HCT116 (cell line): ENCODE measurements at regions not wholly inside any gene's neighbourhood (a gene's known extent, or its start where the extent isn't known, plus 50 kb on each side); places are given as distances from the start of the nearest gene placed in this dataset.

ENCODE experiments used
- ATAC-seq: fragments of 200-7000 bp; cut with Tn5 transposase; 2 replicates; pipeline ENCODE4 v1.9.1; 2020; ENCODE audit warnings: mild to moderate bottlenecking, moderate library complexity
- BruUV-seq: library from RNA; stranded (reverse); fragments of 400-500 nt; replicated peaks from 2 replicates; lab custom pipeline; 2021; lab: Mats Ljungman, UMichigan
- CTCF ChIA-PET: fragments of 300-600 bp; sonication (Branson Sonifier 250); formaldehyde crosslinking; loops from one replicate; lab custom pipeline; 2021; ENCODE audit warnings: antibody characterized with exemption; lab: Charles Lee
- POLR2A ChIA-PET: fragments of 300-600, 350-600 bp; sonication (Branson Sonifier 250); formaldehyde crosslinking; loops from one replicate; lab custom pipeline; 2021; ENCODE audit warnings: antibody characterized with exemption; lab: Charles Lee
- RAD21 ChIA-PET, 2 experiments: fragments of 300-600 bp; sonication (Branson Sonifier 250); formaldehyde crosslinking; loops; one replicate each; lab custom pipeline; 2023; ENCODE audit warnings: low total read pairs in 2 of 2; ENCODE audit not compliant: uncharacterized antibody in 2 of 2, unreplicated experiment in 2 of 2, low non-redundant PET in 1 of 2; lab: Charles Lee
- DNase-seq: peaks from one replicate; pipeline ENCODE4 v3.0.0-alpha.2; 2010; ENCODE audit warnings: low read depth, low spot score
- H2AFZ ChIP-seq: fragments of 200-600 bp; shearing (Covaris generic), sonication (generic); 2 replicates; pipeline ENCODE4 v1.6.1; 2017; ENCODE audit warnings: low read depth, mixed run types, mixed read lengths, antibody characterized with exemption, low read length; ENCODE audit not compliant: poor library complexity, severe bottlenecking
- H3K27ac ChIP-seq: 2 replicates; pipeline ENCODE4 v1.5.1; 2012; ENCODE audit warnings: low read depth, low read length
- H3K27me3 ChIP-seq: fragments of 200-600 bp; sonication (generic); 2 replicates; pipeline ENCODE4 v1.6.1; 2016; ENCODE audit warnings: mixed run types, low read length, mixed read lengths; ENCODE audit not compliant: insufficient read depth
- H3K36me3 ChIP-seq, 2 experiments: fragments of 200-500 bp in 1 of 2; fragments of 200-600 bp in 1 of 2; sonication (Bioruptor generic) in 1 of 2; sonication (generic) in 1 of 2; 2 replicates each; pipeline versions ENCODE4 v1.5.1 to v1.6.1; 2014 to 2016; ENCODE audit warnings: low read length in 2 of 2, inconsistent platforms in 1 of 2, mixed read lengths in 1 of 2, mixed run types in 1 of 2; ENCODE audit not compliant: insufficient read depth in 2 of 2, control insufficient read depth in 1 of 2
- H3K4me1 ChIP-seq, 2 experiments: fragments of 200-600 bp in 1 of 2; sonication (generic) in 1 of 2; 2 replicates each; pipeline versions ENCODE4 v1.5.1 to v1.6.1; 2012 to 2017; ENCODE audit warnings: low read length in 2 of 2, inconsistent platforms in 1 of 2, mild to moderate bottlenecking in 1 of 2, mixed read lengths in 1 of 2, mixed run types in 1 of 2, moderate library complexity in 1 of 2; ENCODE audit not compliant: insufficient read depth in 2 of 2, control insufficient read depth in 1 of 2
- H3K4me2 ChIP-seq: fragments of 200-600 bp; sonication (generic); 2 replicates; pipeline ENCODE4 v1.6.1; 2017; ENCODE audit warnings: mixed run types, low read length, mixed read lengths
- H3K4me3 ChIP-seq, 2 experiments: fragments of 200-600 bp in 1 of 2; sonication (generic) in 1 of 2; replicated peaks in 1 of 2; 2 replicates each; pipeline ENCODE4 v1.5.1; 2011 to 2016; ENCODE audit warnings: low read length in 2 of 2, control low read depth in 1 of 2, low read depth in 1 of 2, mild to moderate bottlenecking in 1 of 2, mixed read lengths in 1 of 2, mixed run types in 1 of 2
- H3K79me2 ChIP-seq: fragments of 200-600 bp; sonication (generic); 2 replicates; pipeline ENCODE4 v1.6.1; 2017; ENCODE audit warnings: mild to moderate bottlenecking, mixed run types, low read length, moderate library complexity, mixed read lengths; ENCODE audit not compliant: insufficient read depth
- H3K9ac ChIP-seq: fragments of 200-600 bp; sonication (generic); 2 replicates; pipeline ENCODE4 v1.6.1; 2016; ENCODE audit warnings: low read length, mixed read lengths
- H3K9me2 ChIP-seq: fragments of 200-600 bp; sonication (generic), shearing (Covaris generic); 2 replicates; pipeline ENCODE4 v1.6.1; 2017; ENCODE audit warnings: mixed run types, mild to moderate bottlenecking, moderate library complexity; ENCODE audit not compliant: insufficient read depth
- H3K9me3 ChIP-seq, 2 experiments: fragments of 200-500 bp in 1 of 2; fragments of 200-600 bp in 1 of 2; sonication (Bioruptor generic) in 1 of 2; sonication (generic) in 1 of 2; 2 replicates each; pipeline ENCODE4 v1.6.1; 2014 to 2017; ENCODE audit warnings: low read length in 2 of 2, mixed read lengths in 2 of 2, inconsistent platforms in 1 of 2, low read depth in 1 of 2, mild to moderate bottlenecking in 1 of 2, mixed run types in 1 of 2, moderate library complexity in 1 of 2; ENCODE audit not compliant: control insufficient read depth in 1 of 2, insufficient read depth in 1 of 2
- H4K20me1 ChIP-seq: fragments of 200-600 bp; sonication (generic), shearing (Covaris generic); 2 replicates; pipeline ENCODE4 v1.6.1; 2017; ENCODE audit warnings: mixed run types, mild to moderate bottlenecking, moderate library complexity; ENCODE audit not compliant: insufficient read depth
- CBX3 ChIP-seq: IDR thresholded peaks from 2 replicates; pipeline ENCODE4 v1.6.1; 2012; ENCODE audit warnings: low read depth
- CEBPB ChIP-seq: IDR thresholded peaks from 2 replicates; pipeline ENCODE4 v1.6.1; 2012; ENCODE audit warnings: low read depth
- EZH2 ChIP-seq: fragments of 200-600 bp; sonication (generic); IDR thresholded peaks from 2 replicates; pipeline ENCODE4 v1.6.1; 2017; ENCODE audit warnings: antibody characterized with exemption, mixed run types
- EZH2phosphoT487 ChIP-seq: fragments of 200-600 bp; IDR thresholded peaks from 2 replicates; pipeline ENCODE4 v1.6.1; 2018; ENCODE audit warnings: antibody characterized with exemption, borderline replicate concordance
- POLR2AphosphoS5 ChIP-seq: IDR thresholded peaks from 2 replicates; pipeline ENCODE4 v1.6.1; 2011; ENCODE audit warnings: mild to moderate bottlenecking, low read depth, low read length, moderate library complexity
- RAD21 ChIP-seq: IDR thresholded peaks from 2 replicates; pipeline ENCODE4 v1.6.1; 2012; ENCODE audit warnings: low read depth, mild to moderate bottlenecking
- YY1 ChIP-seq: IDR thresholded peaks from 2 replicates; pipeline ENCODE4 v1.6.1; 2011; ENCODE audit warnings: low read length, low read depth, moderate library complexity, mild to moderate bottlenecking; ENCODE audit not compliant: insufficient replicate concordance; ENCODE audit errors: extremely low read depth
- ZFX ChIP-seq: fragments of 450-650 bp; IDR thresholded peaks from 2 replicates; pipeline ENCODE4 v1.6.1; 2017
- ZNF274 ChIP-seq: fragments of 200-500 bp; sonication (Bioruptor generic); IDR thresholded peaks from 2 replicates; pipeline ENCODE4 v1.6.1; 2014; ENCODE audit warnings: mild to moderate bottlenecking, low read depth, low read length, inconsistent platforms
- intact Hi-C: fragments of 100-400 bp; cut with micrococcal nuclease; formaldehyde crosslinking; loops from 2 replicates; pipeline ENCODE4 v1.10.0; 2022
- TF ChIP-seq, protein P1 (sequence below), 3 experiments: fragments of 200-600 bp in 1 of 3; sonication (generic) in 1 of 3; IDR thresholded peaks in 2 of 3; conservative IDR thresholded peaks in 1 of 3; 2 replicates each; pipeline ENCODE4 v1.5.1; 2012 to 2017; ENCODE audit warnings: low read depth in 2 of 3, low read length in 2 of 3, antibody characterized with exemption in 1 of 3, borderline replicate concordance in 1 of 3, control low read depth in 1 of 3, mild to moderate bottlenecking in 1 of 3, mixed read lengths in 1 of 3, mixed run types in 1 of 3, moderate library complexity in 1 of 3; ENCODE audit not compliant: insufficient read depth in 1 of 3
- TF ChIP-seq, protein P2 (sequence below): IDR thresholded peaks from 2 replicates; pipeline ENCODE4 v1.6.1; 2011; ENCODE audit warnings: mild to moderate bottlenecking, low read length, moderate library complexity; ENCODE audit not compliant: insufficient replicate concordance; ENCODE audit errors: extremely low read depth
- TF ChIP-seq, protein P3 (sequence below): IDR thresholded peaks from 2 replicates; pipeline ENCODE4 v1.6.1; 2012

DNA sequence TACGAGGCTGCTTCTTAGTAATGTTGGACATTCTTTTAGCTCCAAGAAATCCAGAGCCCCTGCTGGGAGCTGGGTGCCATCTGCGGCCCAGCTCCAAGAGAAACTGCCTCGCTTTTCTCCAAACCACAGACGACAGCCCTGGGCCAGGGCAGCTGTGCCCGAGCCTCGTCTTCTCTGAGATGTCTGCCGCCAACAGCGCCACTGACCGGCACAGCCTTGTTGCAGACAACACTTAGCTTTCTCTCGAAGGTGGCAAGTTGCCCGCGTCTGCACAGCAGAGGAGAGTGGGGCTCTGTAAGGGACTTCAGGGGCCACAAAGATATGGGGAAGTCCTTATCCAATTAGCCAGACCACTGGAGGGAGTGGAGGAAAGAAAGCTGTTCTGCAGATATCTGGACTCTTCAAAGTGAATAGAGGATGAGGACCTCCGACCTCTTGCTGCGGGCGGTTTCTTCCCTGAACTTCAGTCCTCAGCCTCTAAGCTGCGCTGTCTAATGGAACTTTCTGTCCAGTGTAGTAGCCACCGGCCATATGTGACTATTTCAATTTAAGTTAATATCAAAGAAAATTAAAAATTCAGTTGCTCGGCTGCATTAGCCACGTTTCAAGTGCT, 63.9 kb upstream of the DISP3 start:
- no TSS peak for BruUV-seq
- peak; percentile 16; the same call in 1 of the 2 replicates for TF ChIP-seq RAD21
- TF ChIP-seq CEBPB, result no peak
- TF ChIP-seq, protein P1, sequence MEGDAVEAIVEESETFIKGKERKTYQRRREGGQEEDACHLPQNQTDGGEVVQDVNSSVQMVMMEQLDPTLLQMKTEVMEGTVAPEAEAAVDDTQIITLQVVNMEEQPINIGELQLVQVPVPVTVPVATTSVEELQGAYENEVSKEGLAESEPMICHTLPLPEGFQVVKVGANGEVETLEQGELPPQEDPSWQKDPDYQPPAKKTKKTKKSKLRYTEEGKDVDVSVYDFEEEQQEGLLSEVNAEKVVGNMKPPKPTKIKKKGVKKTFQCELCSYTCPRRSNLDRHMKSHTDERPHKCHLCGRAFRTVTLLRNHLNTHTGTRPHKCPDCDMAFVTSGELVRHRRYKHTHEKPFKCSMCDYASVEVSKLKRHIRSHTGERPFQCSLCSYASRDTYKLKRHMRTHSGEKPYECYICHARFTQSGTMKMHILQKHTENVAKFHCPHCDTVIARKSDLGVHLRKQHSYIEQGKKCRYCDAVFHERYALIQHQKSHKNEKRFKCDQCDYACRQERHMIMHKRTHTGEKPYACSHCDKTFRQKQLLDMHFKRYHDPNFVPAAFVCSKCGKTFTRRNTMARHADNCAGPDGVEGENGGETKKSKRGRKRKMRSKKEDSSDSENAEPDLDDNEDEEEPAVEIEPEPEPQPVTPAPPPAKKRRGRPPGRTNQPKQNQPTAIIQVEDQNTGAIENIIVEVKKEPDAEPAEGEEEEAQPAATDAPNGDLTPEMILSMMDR (IDR thresholded peaks at IDR 0.05 in 2 of 3, conservative IDR thresholded peaks at IDR 0.05 in 1 of 3; ENCODE audit: borderline replicate concordance in 1 of 3, insufficient read depth in 1 of 3, low read depth in 2 of 3, low read length in 2 of 3), result 0 out of 6 replicates have a peak, but pooled peaks of 1 of the 3 experiments have one; percentile 13
- TF ChIP-seq, all 23 proteins: peak for 2
- no peaks in the 10 kb centered on the region for H4K20me1 ChIP-seq
- no peaks in the 10 kb centered on the region for H3K9me3 ChIP-seq
- H3K27ac ChIP-seq, result no peak overlapping the region
- H3K9ac ChIP-seq, result no peak overlapping the region
- no peak overlapping the region for H2AFZ ChIP-seq
- no peaks in the 10 kb centered on the region for H3K9me2 ChIP-seq
- ChIA-PET POLR2A (no interaction called here), RAD21 (no interaction called here), CTCF (no interaction called here)
- intact Hi-C loops, result no loop called here
- H3K36me3 ChIP-seq, result no peaks in the 10 kb centered on the region
- no peaks in the 10 kb centered on the region for H3K79me2 ChIP-seq
- H3K27me3 ChIP-seq, result peaks cover 3% of the 10 kb centered on the region
- no peak for DNase-seq
- no peak; the same call in 1 of the 2 replicates for ATAC-seq
- H3K4me2 ChIP-seq, result no peak overlapping the region
- peaks cover 0 to 3% of the 10 kb centered on the region in 2 experiments; a peak in 1 of 4 replicates for H3K4me1 ChIP-seq
- no peak overlapping the region for H3K4me3 ChIP-seq

DNA sequence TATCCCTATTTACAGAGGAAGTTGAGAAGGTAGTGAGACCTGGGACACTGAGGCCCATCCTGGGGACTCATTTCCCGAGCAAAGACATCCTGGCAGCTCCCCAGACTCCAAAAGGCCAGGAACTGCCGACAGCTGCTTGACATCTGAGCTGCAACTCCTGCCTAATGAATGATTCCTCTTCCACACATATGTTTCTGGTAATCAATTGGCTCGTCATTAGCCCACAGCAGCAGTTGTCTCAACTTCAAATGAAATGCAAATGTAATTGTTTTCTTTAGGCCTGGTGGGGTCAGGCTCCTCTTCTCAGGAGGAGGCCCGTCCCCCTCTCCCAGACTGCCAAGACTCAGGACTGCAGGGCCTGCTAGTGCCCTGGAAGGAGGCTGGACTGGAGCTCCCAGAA, 61.8 kb upstream of the DISP3 start:
- H3K4me2 ChIP-seq, result no peak overlapping the region
- ChIA-PET POLR2A (no interaction called here), RAD21 (no interaction called here), CTCF (no interaction called here)
- no peaks in the 10 kb centered on the region for H3K9me3 ChIP-seq
- H3K4me1 ChIP-seq, result peaks cover 0 to 3% of the 10 kb centered on the region in 2 experiments; a peak in 1 of 4 replicates
- H3K27ac ChIP-seq, result no peak overlapping the region
- intact Hi-C loops, result no loop called here
- no peaks in the 10 kb centered on the region for H4K20me1 ChIP-seq
- H2AFZ ChIP-seq, result no peak overlapping the region
- no peak overlapping the region for H3K4me3 ChIP-seq
- no peaks in the 10 kb centered on the region for H3K9me2 ChIP-seq
- no peaks in the 10 kb centered on the region for H3K36me3 ChIP-seq
- no peak for DNase-seq
- H3K27me3 ChIP-seq, result peaks cover 4% of the 10 kb centered on the region
- no peaks in the 10 kb centered on the region for H3K79me2 ChIP-seq
- ATAC-seq, result no peak
- BruUV-seq, result no TSS peak
- no peak overlapping the region for H3K9ac ChIP-seq
- TF ChIP-seq, protein P2, sequence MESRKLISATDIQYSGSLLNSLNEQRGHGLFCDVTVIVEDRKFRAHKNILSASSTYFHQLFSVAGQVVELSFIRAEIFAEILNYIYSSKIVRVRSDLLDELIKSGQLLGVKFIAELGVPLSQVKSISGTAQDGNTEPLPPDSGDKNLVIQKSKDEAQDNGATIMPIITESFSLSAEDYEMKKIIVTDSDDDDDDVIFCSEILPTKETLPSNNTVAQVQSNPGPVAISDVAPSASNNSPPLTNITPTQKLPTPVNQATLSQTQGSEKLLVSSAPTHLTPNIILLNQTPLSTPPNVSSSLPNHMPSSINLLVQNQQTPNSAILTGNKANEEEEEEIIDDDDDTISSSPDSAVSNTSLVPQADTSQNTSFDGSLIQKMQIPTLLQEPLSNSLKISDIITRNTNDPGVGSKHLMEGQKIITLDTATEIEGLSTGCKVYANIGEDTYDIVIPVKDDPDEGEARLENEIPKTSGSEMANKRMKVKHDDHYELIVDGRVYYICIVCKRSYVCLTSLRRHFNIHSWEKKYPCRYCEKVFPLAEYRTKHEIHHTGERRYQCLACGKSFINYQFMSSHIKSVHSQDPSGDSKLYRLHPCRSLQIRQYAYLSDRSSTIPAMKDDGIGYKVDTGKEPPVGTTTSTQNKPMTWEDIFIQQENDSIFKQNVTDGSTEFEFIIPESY, result no peak
- TF ChIP-seq EZH2phosphoT487 (no peak), EZH2 (no peak), ZFX (no peak), YY1 (no peak), CBX3 (no peak), ZNF274 (no peak), POLR2AphosphoS5 (no peak)
- TF ChIP-seq, protein P1 (IDR thresholded peaks at IDR 0.05 in 2 of 3, conservative IDR thresholded peaks at IDR 0.05 in 1 of 3; ENCODE audit: borderline replicate concordance in 1 of 3, insufficient read depth in 1 of 3, low read depth in 2 of 3, low read length in 2 of 3), result no peak
- TF ChIP-seq, protein P3, sequence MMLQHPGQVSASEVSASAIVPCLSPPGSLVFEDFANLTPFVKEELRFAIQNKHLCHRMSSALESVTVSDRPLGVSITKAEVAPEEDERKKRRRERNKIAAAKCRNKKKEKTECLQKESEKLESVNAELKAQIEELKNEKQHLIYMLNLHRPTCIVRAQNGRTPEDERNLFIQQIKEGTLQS, result no peak
